ENCODE measurements at regions not wholly inside any gene's neighbourhood (a gene's known extent, or its start where the extent isn't known, plus 50 kb on each side); places are given as distances from the start of the nearest gene placed in this dataset.
"Not testable (repeated sequence)": the region's sequence is repeated elsewhere in the genome, so short reads cannot be mapped to it uniquely, and the experiment has no call there.

GRCh38 chr1:194080826-194081225 is 894.4 kb upstream of the B3GALT2 start:
- no peak for DNase-seq

DNA sequence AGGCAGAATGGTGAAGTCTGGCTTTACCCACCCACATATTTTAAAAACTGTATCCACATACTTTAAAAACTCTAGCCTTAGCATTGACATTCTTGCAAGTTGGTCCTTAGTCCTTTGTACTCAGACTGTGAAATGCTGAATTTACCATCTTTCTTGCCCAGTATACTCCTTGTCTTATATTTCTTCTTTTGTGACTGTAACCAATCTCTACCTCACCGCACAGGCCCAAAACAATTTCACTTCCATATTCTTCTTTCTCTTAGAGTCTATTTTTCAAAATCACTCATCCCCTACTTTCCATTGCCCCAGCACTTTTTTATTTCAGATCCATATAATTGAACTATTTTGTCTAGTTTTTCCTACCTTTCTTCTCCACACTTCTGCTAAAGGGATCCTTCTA is 892.4 kb upstream of the B3GALT2 start:
- no peak for DNase-seq

DNA sequence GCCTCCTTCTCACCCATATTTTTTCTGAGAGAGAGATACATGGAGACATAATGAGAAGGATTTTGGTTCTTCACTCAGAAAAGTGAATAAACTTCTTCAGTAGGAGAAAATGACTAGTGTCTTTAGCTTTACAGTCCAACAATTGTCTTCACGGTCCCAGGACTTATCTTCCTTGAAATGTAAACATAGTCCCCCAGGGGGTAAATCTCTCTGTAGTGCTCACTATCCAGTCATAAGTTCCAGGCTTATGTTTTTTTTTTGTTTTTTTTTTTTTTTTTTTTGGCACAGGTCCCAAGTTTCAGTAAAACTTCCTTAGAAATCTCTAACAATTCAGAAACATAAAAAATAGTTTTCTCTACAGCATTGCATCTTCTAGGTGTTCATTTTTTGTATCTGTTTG is 890.2 kb upstream of the B3GALT2 start:
- DNase-seq = no peak

GRCh38 chr1:194073833-194074232 is 887.4 kb upstream of the B3GALT2 start:
- no peak for DNase-seq

DNA sequence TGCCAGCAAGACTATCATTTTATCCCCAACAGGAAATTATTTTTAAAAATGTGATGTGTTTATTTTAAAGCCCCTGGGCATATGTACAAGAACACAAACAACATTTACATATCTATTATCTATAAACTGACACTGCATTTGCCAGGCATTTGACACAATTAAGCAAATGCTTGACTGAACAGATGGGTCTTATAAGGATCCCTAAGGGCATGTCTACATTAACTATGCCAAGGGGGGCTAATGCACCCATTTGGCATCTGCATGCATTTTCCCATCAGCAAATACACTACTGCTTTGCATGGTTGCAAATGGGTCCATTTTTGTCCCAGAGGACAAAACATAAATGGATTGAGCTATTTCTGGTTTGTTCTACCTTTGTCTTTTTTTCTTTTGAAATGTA is 884.8 kb upstream of the B3GALT2 start:
- DNase-seq = no peak

- no peak for DNase-seq
Observed at GRCh38 chr1:194069831-194070218, 883.4 kb upstream of the B3GALT2 start.

DNA sequence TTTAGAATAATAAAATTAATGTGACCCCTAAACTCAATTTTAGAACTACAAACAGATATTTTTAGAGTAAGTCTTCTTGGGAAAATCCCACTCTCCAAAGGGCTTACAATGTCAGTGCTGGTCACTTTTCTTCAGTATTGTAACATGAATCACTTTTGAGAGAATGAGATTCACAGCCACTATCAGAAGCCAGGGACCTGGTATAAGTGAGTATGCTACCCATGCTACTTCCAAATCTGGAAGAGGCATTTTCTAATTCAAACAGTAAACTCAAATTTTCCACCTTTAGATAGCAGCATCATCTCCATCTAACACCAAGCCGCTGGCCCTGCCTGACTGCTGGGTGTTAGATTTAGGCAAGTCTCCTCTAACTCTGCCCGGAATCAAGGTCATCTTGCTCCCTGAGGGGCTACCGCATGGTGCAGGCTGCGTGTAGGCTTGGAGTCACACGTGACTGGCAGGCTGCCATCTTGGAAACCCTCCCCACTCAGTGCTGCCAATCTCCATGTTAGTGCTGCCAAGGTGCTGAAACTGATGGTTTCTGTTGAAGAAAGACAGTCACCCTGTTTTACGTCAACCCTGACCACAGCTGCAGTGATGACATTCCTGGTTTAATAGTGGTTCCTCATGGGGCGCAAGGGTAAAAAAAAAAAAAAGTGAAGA is 882.9 kb upstream of the B3GALT2 start:
- DNase-seq = no peak

DNA sequence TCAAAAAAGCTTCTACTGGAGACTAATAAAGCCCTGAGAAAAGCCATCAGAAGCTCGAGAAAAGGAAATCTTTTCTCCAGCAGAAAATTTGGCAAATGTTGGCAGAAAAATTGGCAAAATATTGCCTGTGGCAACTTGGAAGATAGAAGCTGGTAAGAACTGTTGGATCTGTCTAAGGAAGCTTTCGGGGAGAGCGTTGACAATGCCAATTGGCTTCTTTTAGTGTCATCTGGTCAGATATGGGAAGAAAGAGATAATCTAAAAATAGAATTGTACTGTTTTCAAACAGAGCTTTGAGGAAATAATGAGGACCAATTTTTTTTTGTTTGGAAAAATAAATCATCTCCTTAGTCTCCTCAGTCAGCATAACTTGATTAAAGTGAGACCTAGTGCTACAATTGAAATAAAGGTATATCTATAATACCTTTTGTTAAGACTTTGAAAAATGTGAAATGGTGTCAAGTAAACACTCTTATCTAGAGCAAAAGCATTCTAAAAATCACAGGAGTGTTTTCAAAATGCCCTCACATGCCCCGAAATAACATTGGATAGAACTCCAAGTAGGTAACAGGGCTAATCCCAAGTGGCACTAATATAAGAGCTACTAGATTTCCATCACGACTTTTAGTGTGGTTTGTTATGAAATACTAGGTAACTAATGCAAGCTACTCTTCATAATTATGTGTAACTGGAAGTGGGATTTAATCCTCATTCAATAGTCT is 882.2 kb upstream of the B3GALT2 start:
- no peak for DNase-seq

GRCh38 chr1:194067772-194068171 is 881.4 kb upstream of the B3GALT2 start:
- no peak for DNase-seq

DNA sequence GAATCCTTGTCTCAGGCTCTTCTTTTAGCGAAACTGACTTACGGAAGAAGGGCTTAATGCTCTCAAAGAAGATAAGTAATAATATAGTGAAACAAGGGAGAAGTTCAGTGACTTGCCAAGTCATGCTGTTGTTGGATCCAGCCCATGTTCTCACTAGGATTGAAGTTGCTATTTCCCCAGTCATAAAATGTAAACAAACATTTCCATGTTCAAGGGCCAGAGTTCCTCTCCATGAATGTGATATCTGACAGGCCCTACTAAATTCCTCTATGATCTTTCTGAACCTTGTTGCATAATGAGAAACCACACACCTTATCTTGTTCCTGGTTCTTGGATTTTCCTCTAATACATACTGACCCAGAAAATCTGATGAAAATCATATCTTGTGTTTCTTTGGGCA is 876.5 kb upstream of the B3GALT2 start:
- no peak for DNase-seq

GRCh38 chr1:194062526-194062925 is 876.1 kb upstream of the B3GALT2 start:
- DNase-seq = no peak

- no peak for DNase-seq
Observed at GRCh38 chr1:194060481-194060880, 874.1 kb upstream of the B3GALT2 start.

GRCh38 chr1:194058268-194058667 is 871.9 kb upstream of the B3GALT2 start:
- not testable (repeated sequence) for DNase-seq

DNA sequence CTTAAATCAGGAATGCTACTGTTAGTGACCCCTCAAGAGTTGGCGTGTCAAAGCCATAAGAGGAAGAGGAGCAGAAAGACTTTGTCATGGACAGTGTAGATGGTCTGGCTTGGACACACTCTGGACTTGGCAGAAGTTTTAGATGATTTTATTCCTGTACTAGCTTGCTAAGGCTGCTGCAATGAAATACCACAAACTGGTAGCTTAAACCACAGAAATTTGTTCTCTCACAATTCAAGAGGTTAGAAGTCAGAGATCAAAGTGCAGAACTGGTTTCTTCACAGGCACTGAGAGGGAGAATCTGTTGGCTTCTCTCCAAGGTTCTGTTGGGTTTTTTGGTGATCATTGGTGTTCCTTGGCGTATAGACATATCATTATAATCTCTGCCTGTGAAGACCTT is 869.8 kb upstream of the B3GALT2 start:
- no peak for DNase-seq

- no peak for DNase-seq
Observed at GRCh38 chr1:194055536-194055935, 869.1 kb upstream of the B3GALT2 start.

GRCh38 chr1:194052514-194053338 is 866.3 kb upstream of the B3GALT2 start:
- DNase-seq = no peak

- no peak for DNase-seq
Observed at GRCh38 chr1:194047921-194048320, 861.5 kb upstream of the B3GALT2 start.

- no peak for DNase-seq
Observed at GRCh38 chr1:194047206-194047605, 860.8 kb upstream of the B3GALT2 start.

DNA sequence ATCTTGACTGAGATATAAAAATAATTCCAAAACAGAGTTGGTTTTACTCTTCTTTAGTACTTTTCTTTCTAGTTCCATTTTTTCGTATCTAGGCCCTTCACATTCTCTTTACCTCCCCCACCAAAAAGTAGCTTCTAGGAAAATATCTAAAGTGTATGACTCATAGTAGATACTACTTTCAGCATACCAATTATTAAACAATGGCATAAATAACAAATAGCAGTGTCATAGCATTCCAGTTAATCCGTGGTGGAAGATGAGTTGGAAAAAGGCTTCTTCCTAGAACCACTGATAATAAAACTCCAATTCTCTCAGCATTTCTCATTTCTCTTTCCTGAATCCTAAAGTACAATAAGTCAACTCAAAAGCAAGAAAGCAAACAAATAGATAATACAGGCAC is 859.0 kb upstream of the B3GALT2 start:
- DNase-seq = no peak

DNA sequence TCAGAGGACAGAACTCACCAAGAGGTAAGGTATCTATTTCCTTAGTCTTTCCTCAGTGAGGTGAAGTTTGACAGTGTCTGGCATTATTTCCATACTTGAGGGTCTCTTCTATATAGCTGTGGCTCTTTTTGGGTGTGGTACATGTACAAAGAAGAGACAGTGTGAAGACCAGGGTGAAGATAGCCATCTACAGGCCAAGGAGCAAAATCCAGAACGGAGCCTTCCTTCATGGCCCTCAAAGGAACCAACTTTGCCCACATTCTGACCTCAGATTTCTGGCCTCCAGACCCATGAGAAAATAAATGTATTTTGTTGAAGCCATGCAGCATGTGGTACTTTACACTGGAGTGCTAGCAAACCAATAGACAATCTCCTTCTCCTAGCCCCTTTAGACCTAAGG is 858.5 kb upstream of the B3GALT2 start:
- no peak for DNase-seq

DNA sequence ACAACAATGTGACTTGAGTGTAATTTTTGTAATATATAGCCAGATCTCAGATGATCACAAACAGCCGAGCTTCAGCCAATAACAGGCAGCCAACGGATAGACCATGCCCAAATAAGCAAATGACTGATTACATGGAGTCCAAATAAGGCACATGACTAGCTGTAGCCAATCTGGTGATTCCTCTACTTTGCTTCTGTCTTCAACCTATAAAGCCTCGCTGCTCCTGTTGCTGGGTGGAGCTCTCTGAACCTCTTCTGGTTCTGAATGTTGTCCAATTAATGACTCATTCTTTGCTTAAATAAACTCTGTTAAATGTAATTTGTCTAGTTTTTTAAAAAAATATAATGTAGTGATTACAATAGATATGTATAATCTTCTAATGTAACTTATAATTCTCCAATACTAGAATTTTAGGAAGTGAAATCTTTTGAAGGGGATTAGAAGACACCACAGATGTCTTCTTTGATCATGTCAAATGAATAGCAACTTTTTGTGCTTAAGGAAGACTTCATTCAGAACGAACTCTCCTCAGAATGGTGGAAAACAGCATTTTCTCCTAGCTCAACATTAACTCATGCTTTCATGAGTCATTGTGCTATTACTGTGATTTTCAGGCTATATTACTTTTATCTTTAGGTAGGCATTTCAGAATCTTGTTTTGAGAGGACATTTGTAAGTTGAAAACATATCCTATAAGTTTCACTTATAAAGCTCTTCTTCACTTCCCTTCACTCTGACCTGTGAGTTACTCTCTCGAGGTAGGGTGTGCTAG is 857.8 kb upstream of the B3GALT2 start:
- no peak for DNase-seq

DNA sequence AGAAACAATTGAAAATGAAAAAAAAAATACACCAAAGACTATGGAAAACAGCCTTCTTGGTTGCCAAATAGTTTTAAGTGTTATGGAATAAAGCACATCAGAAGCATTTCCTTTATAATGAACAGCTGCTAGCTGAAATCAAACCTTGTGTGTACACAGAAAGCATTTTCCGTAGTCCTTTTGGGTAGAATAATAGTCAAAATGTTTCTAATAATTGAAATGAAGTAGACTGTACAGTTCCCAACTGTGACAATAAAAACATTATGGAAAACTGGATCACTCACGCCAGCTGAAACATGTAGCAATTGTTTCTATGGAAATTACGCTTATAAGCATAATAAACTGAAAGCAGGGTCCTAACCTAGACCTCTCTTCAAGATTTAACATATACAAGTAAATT is 856.3 kb upstream of the B3GALT2 start:
- no peak for DNase-seq

- no peak for DNase-seq
Observed at GRCh38 chr1:194040496-194040895, 854.1 kb upstream of the B3GALT2 start.
